Peyer's patch (tissue), 4 donors: ENCODE measurements at regions not wholly inside any gene's neighbourhood (a gene's known extent, or its start where the extent isn't known, plus 50 kb on each side); places are given as distances from the start of the nearest gene placed in this dataset.

Source experiments
- CTCF ChIP-seq, 6 experiments: fragments of 450-650 bp in 4 of 6; fragments of 200-600 bp in 2 of 6; sonication (generic) in 1 of 6; IDR thresholded peaks; one replicate each; pipeline ENCODE4 v1.5.1; 2017 to 2019; ENCODE audit warnings: antibody characterized with exemption in 6 of 6, mild to moderate bottlenecking in 3 of 6, moderate library complexity in 1 of 6
- POLR2A ChIP-seq, 2 donors: fragments of 450-650 bp; IDR thresholded peaks; one replicate each; pipeline ENCODE4 v1.5.1; 2017; ENCODE audit warnings: antibody characterized with exemption in 2 of 2, mild to moderate bottlenecking in 2 of 2, moderate library complexity in 2 of 2

- TF ChIP-seq CTCF (IDR thresholded peaks at IDR 0.05) (no peak), POLR2A (IDR thresholded peaks at IDR 0.05) (no peak)
These were observed 422.1 kb upstream of the SALL1 start for GRCh38 chr16:51573191-51573590.
